HepG2 (cell line): ENCODE measurements at regions not wholly inside any gene's neighbourhood (a gene's known extent, or its start where the extent isn't known, plus 50 kb on each side); places are given as distances from the start of the nearest gene placed in this dataset.

Source experiments
- ATAC-seq: fragments of 200-7000 bp; cut with Tn5 transposase; 3 replicates; pipeline ENCODE4 v1.9.1; 2020; ENCODE audit warnings: mild to moderate bottlenecking, moderate library complexity
- BruUV-seq: library from RNA; stranded (reverse); fragments of 400-500 nt; replicated peaks from 2 replicates; lab custom pipeline; 2021; lab: Mats Ljungman, UMichigan
- CTCF ChIA-PET: fragments of 300-600 bp; formaldehyde crosslinking; extraction: SDS; loops from one replicate; lab custom pipeline; 2021; ENCODE audit warnings: low total read pairs, inconsistent platforms, low intra/inter-chr PET ratio; lab: Yijun Ruan, JAX
- POLR2A ChIA-PET: fragments of 350-600 bp; sonication (Branson Sonifier 250); formaldehyde crosslinking; loops from one replicate; lab custom pipeline; 2020; ENCODE audit warnings: antibody characterized with exemption, inconsistent platforms; lab: Yijun Ruan, JAX
- DNase-seq: peaks from one replicate; pipeline ENCODE4 v3.0.0-alpha.2; 2015; ENCODE audit warnings: low spot score
- FAIRE-seq: peaks from 3 replicates; lab custom pipeline; 2011; peaks lifted over from hg19 to GRCh38; lab: Jason Lieb, UNC
- H2AFZ ChIP-seq: one replicate; pipeline ENCODE4 v1.6.1; 2011; ENCODE audit warnings: low read length, inconsistent platforms
- H3K27ac ChIP-seq: fragments of 300-600 bp; 3 replicates; pipeline ENCODE4 v1.8.0; 2011; ENCODE audit warnings: mixed run types, mild to moderate bottlenecking, mixed read lengths, low read length, inconsistent platforms; ENCODE audit not compliant: insufficient read depth; ENCODE audit errors: extremely low read length
- H3K27me3 ChIP-seq, 2 experiments: fragments of 200-600 bp in 1 of 2; 2 replicates in 1 of 2; 3 replicates in 1 of 2; pipeline versions ENCODE4 v1.6.0 to v1.8.0; 2011; ENCODE audit warnings: low read length in 2 of 2, mild to moderate bottlenecking in 2 of 2, moderate library complexity in 2 of 2, inconsistent platforms in 1 of 2; ENCODE audit not compliant: insufficient read depth in 2 of 2, control insufficient read depth in 1 of 2
- H3K36me3 ChIP-seq, 2 experiments: fragments of 200-600 bp in 1 of 2; replicated peaks in 1 of 2; 2 replicates in 1 of 2; 3 replicates in 1 of 2; pipeline versions ENCODE4 v1.5.1 to v1.8.0; 2011; ENCODE audit warnings: low read length in 2 of 2, inconsistent platforms in 1 of 2; ENCODE audit not compliant: insufficient read depth in 2 of 2, control insufficient read depth in 1 of 2
- H3K4me1 ChIP-seq: 2 replicates; pipeline ENCODE4 v1.5.1; 2012; ENCODE audit warnings: low read length, inconsistent platforms; ENCODE audit not compliant: insufficient read depth
- H3K4me2 ChIP-seq: 2 replicates; pipeline ENCODE4 v1.6.0; 2011; ENCODE audit warnings: low read depth, low read length, inconsistent platforms
- H3K4me3 ChIP-seq, 3 experiments: fragments of 200-600 bp in 1 of 3; sonication (generic), shearing (Covaris generic) in 1 of 3; replicated peaks in 1 of 3; 2 replicates each; pipeline ENCODE4 v1.5.1; 2011 to 2016; ENCODE audit warnings: low read length in 3 of 3, inconsistent platforms in 2 of 3, low read depth in 2 of 3, mild to moderate bottlenecking in 2 of 3, control low read depth in 1 of 3, mixed read lengths in 1 of 3; ENCODE audit not compliant: insufficient read depth in 1 of 3
- H3K79me2 ChIP-seq: one replicate; pipeline ENCODE4 v1.6.1; 2011; ENCODE audit warnings: low read length, inconsistent platforms; ENCODE audit not compliant: insufficient read depth
- H3K9ac ChIP-seq: 2 replicates; pipeline ENCODE4 v1.6.0; 2011; ENCODE audit warnings: mild to moderate bottlenecking, low read depth, low read length, inconsistent platforms; ENCODE audit not compliant: insufficient read depth
- H3K9me3 ChIP-seq: 2 replicates; pipeline ENCODE4 v1.5.1; 2012; ENCODE audit warnings: mild to moderate bottlenecking, low read length
- H4K20me1 ChIP-seq: 2 replicates; pipeline ENCODE4 v1.6.0; 2011; ENCODE audit warnings: inconsistent platforms, mild to moderate bottlenecking, low read length, moderate library complexity; ENCODE audit not compliant: insufficient read depth
- CREBL2 ChIP-seq: sonication (generic); formaldehyde crosslinking; IDR thresholded peaks from 2 replicates; pipeline ENCODE4 v1.8.1; 2023; ENCODE audit warnings: missing genetic modification reagents, mild to moderate bottlenecking, borderline replicate concordance
- GLI4 ChIP-seq: sonication (generic); formaldehyde crosslinking; IDR thresholded peaks from 2 replicates; pipeline ENCODE4 v1.5.1; 2020; ENCODE audit warnings: missing genetic modification reagents, mild to moderate bottlenecking, moderate library complexity, borderline replicate concordance
- MATR3 ChIP-seq: sonication (generic); formaldehyde crosslinking; IDR thresholded peaks from 2 replicates; pipeline ENCODE4 v1.4.0; 2020; ENCODE audit warnings: missing genetic modification reagents
- POGZ ChIP-seq: sonication (generic); formaldehyde crosslinking; IDR thresholded peaks from 2 replicates; pipeline ENCODE4 v1.4.0; 2020; ENCODE audit warnings: mild to moderate bottlenecking, missing genetic modification reagents
- REPIN1 ChIP-seq: sonication (generic); formaldehyde crosslinking; IDR thresholded peaks from 2 replicates; pipeline ENCODE4 v1.8.0; 2022; ENCODE audit warnings: missing genetic modification reagents, low read depth, mild to moderate bottlenecking, borderline replicate concordance
- SMAD1 ChIP-seq: sonication (generic); formaldehyde crosslinking; IDR thresholded peaks from 2 replicates; pipeline ENCODE4 v1.4.0; 2020; ENCODE audit warnings: missing genetic modification reagents, low read depth, mild to moderate bottlenecking, borderline replicate concordance
- TBX2 ChIP-seq: sonication (generic); formaldehyde crosslinking; IDR thresholded peaks from 2 replicates; pipeline ENCODE4 v1.5.0; 2020; ENCODE audit warnings: missing genetic modification reagents, mild to moderate bottlenecking, borderline replicate concordance
- ZNF24 ChIP-seq: fragments of 450-650 bp; IDR thresholded peaks from 2 replicates; pipeline ENCODE4 v1.6.1; 2017; ENCODE audit warnings: antibody characterized with exemption, mild to moderate bottlenecking
- ZNF512 ChIP-seq: sonication (generic); formaldehyde crosslinking; IDR thresholded peaks from 2 replicates; pipeline ENCODE4 v1.4.0; 2020; ENCODE audit warnings: mild to moderate bottlenecking, missing genetic modification reagents
- ZNF639 ChIP-seq: conservative IDR thresholded peaks from 2 replicates; pipeline ENCODE4 v1.6.1; 2018; ENCODE audit warnings: missing genetic modification reagents
- ZNF687 ChIP-seq: sonication (generic); formaldehyde crosslinking; IDR thresholded peaks from 2 replicates; pipeline ENCODE4 v1.5.1; 2020; ENCODE audit warnings: mild to moderate bottlenecking, missing genetic modification reagents, moderate library complexity
- ZNF776 ChIP-seq: sonication (generic); formaldehyde crosslinking; IDR thresholded peaks from 2 replicates; pipeline ENCODE4 v1.4.0; 2020; ENCODE audit warnings: mild to moderate bottlenecking, missing genetic modification reagents
- ZSCAN22 ChIP-seq: sonication (generic); formaldehyde crosslinking; IDR thresholded peaks from 2 replicates; pipeline ENCODE4 v1.4.0; 2020; ENCODE audit warnings: mild to moderate bottlenecking, missing genetic modification reagents
- WGBS: methylation state at CpG from one replicate; pipeline ENCODE4 v1.1.6; 2017; ENCODE audit warnings: low lambda C conversion rate; 5-methylcytosine and 5-hydroxymethylcytosine counted together
- in situ Hi-C: cut with HindIII; loops from 2 replicates; pipeline ENCODE4 v1.10.0; 2017; ENCODE audit warnings: low pct_unique_long_range_greater_than_20kb; ENCODE audit not compliant: extremely low pct_ligation_motif_present
- intact Hi-C: fragments of 100-400 bp; cut with micrococcal nuclease; formaldehyde crosslinking; loops from one replicate; pipeline ENCODE4 v1.10.0; 2022; ENCODE audit not compliant: unreplicated experiment

- ATAC-seq = no peak
- CTCF ChIA-PET = no interaction called here
- no peak overlapping the region for H3K4me2 ChIP-seq
- peaks cover 22% of the 10 kb centered on the region; the same call in 1 of the 2 replicates for H4K20me1 ChIP-seq
- H3K4me3 ChIP-seq = no peak overlapping the region
- H3K4me1 ChIP-seq = peaks cover 27% of the 10 kb centered on the region
- in situ Hi-C loops = no loop called here
- FAIRE-seq = no peak
- H3K36me3 ChIP-seq = no peaks in the 10 kb centered on the region
- DNase-seq = no peak
- H3K27ac ChIP-seq = no peak overlapping the region
- TF ChIP-seq REPIN1 (CRISPR knock-in tag) = no peak
- TF ChIP-seq GLI4 (CRISPR knock-in tag) = no peak
- no peak for TF ChIP-seq TBX2 (CRISPR knock-in tag)
- no peak for TF ChIP-seq CREBL2 (CRISPR knock-in tag)
- TF ChIP-seq POGZ (CRISPR knock-in tag) = no peak
- no peak for TF ChIP-seq ZSCAN22 (CRISPR knock-in tag)
- no peak for TF ChIP-seq ZNF776 (CRISPR knock-in tag)
- TF ChIP-seq ZNF512 (CRISPR knock-in tag) = no peak
- no peak for TF ChIP-seq ZNF639
- TF ChIP-seq ZNF687 (CRISPR knock-in tag) = no peak
- no peak for TF ChIP-seq SMAD1 (CRISPR knock-in tag)
- TF ChIP-seq MATR3 (CRISPR knock-in tag) = no peak
- no peak for TF ChIP-seq ZNF24
- peaks cover 15 to 91% of the 10 kb centered on the region in 2 experiments; a peak in 4 of 5 replicates for H3K27me3 ChIP-seq
- 63% methylated on average over 4 of the region's 4 CpGs for WGBS
- no peaks in the 10 kb centered on the region for H3K9me3 ChIP-seq
- no TSS peak for BruUV-seq
- no peaks in the 10 kb centered on the region for H3K79me2 ChIP-seq
- intact Hi-C loops = no loop called here
- POLR2A ChIA-PET = no interaction called here
- no peak overlapping the region for H3K9ac ChIP-seq
- no peak overlapping the region for H2AFZ ChIP-seq
These were observed 173.0 kb downstream of the DDX1 start for GRCh38 chr2:15764683-15765011.
